Colon (tissue), 2 donors: ENCODE measurements at regions not wholly inside any gene's neighbourhood (a gene's known extent, or its start where the extent isn't known, plus 50 kb on each side); places are given as distances from the start of the nearest gene placed in this dataset.
"Not testable (repeated sequence)": the region's sequence is repeated elsewhere in the genome, so short reads cannot be mapped to it uniquely, and the experiment has no call there.

ENCODE experiments used
- FAIRE-seq: peaks from 2 replicates; lab custom pipeline; 2012; peaks lifted over from hg19 to GRCh38; lab: Jason Lieb, UNC
- donor health status: control.
- donor health status: control.

GRCh38 chr5:167351316-167351715, 940.1 kb upstream of the WWC1 start:
- FAIRE-seq: no peak

GRCh38 chr5:167352801-167353200, 938.6 kb upstream of the WWC1 start:
- no peak for FAIRE-seq

GRCh38 chr5:167355346-167355745, 936.1 kb upstream of the WWC1 start:
- no peak for FAIRE-seq

DNA sequence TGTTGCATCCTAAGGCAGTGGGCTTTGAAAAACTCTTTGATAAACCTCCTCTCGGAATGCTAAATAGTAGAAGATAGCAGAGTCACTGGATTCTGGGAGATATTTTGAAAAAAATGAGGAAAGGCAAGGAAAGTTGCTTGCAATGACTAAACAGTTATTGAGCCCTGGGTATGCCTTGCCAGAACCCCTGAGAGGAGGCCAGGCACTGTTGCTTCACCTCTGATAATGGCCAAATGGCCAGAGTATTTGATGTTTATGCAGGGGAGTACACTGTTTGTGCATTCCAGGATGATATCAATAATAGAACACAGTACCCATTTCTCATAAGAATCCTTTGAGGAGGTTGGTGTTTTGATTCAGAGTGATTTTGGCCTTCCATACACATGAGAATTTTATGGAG, 935.1 kb upstream of the WWC1 start:
- no peak for FAIRE-seq

DNA sequence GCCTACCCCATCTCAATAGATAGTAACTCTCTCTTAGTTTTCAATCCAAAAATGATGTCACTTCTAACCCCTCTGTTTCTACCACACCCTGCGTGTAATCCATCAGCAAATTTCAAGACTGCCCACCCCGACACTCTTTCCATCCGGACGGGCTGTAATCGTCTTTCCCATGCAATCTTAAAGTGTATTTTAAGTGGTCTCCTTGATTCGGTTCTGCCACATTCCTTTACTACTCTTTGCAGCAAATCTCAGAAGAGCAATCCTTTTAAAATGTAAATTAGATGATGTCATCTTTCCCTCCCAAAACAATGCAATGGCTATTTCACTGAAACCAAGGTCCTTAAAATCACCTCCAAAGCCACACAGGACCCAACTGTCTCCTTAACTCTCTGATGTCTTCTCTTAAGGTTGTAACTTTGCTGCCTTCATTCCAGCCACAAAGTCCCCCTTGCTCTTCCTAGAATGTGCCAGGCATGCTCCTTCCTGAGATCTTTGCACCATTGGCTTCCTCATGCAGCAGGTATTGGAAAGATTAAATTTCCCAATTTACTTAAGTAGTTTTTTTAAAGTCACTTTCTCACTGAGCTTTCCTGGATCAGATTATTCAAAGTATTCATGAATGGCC, 932.5 kb upstream of the WWC1 start:
- FAIRE-seq: no peak

- FAIRE-seq: no peak
These were observed 929.6 kb upstream of the WWC1 start for GRCh38 chr5:167361795-167362194.

DNA sequence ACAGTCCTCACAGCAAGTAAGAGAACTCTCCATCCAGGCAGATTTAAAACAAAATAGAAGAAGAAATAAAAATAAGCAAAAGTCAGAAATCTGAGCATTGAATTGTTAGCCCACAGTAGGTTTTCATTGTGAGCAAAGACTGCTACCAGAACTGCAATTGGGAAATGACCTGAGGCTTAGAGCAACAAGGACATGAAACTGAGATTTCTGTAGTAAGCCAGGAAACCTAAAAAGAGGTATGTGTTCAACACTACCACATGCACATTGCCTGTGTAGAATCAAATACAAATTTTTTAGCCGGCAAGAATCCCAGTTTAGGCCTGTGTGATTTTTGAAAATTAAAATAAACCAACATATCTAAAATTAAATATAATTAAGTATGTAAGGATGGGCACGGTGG, 928.4 kb upstream of the WWC1 start:
- no peak for FAIRE-seq

DNA sequence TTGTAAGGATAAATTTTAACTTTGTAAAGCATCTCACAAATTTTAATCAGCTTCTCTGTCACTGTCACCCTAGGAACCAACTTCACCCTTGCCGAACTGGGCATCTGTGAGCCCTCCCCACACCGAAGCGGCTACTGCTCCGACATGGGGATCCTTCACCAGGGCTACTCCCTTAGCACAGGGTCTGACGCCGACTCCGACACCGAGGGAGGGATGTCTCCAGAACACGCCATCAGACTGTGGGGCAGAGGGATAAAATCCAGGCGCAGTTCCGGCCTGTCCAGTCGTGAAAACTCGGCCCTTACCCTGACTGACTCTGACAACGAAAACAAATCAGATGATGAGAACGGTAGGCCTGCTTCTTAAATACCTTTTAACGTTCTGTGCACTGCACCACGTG, 916.3 kb upstream of the WWC1 start:
- no peak for FAIRE-seq

DNA sequence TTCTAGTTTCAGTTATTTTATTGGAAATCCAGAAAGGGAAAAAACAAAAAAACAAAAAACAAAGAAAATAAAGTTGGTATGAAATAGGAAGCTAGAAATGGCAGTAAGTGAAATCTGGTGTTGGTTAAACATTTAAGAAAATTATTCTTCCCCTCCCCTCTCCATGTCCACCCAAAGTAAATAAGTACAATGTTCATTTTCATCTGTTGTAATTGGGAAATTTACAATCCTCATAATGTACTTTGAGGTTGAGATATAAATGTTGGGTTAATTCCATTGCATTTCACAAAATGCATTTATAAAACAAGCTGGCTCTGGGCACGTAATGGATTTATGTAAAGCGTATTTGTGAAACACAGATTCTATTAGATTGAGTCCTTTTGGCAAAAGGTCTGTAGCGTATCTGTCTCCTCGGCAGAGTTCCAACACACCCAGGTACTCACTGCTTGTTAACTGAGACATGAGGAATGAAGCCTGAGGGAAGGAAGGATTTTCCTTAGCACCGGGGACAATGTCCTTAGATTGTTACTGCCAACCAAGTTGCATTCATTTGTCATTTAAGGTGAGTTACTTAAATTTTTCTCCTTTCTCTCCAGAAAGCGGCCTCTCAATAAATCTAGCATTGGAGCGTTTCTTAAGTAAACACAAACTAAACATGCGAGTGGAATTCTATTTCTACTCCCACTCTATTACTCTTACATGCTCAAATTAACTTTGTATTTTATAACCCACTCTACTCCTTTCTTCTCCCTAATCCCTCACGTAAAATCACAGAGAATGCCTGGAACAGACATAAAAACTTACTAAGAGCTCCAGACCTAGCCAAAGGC, 912.3 kb upstream of the WWC1 start:
- FAIRE-seq: no peak

DNA sequence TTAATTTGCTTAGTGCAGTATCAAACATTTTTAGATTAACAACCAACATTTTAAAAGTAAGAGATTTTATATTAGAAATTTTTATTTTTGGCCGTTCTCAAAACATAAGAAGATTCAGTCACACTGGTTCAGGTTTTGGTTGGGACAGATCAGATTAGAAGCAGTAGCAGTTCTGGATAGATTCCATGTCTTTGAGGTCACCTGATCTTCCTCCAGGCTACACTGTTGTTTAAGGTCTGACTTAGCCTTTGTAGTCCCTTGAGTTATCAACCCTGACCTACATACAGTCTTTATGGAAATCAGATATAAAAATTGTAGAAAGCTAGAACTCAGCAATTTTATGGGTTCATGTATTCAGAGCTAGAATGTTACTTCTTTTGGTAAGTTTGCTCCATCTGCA, 910.0 kb upstream of the WWC1 start:
- FAIRE-seq: no peak

GRCh38 chr5:167389537-167389936, 901.9 kb upstream of the WWC1 start:
- no peak for FAIRE-seq

GRCh38 chr5:167391286-167391685, 900.2 kb upstream of the WWC1 start:
- not testable (repeated sequence) for FAIRE-seq

DNA sequence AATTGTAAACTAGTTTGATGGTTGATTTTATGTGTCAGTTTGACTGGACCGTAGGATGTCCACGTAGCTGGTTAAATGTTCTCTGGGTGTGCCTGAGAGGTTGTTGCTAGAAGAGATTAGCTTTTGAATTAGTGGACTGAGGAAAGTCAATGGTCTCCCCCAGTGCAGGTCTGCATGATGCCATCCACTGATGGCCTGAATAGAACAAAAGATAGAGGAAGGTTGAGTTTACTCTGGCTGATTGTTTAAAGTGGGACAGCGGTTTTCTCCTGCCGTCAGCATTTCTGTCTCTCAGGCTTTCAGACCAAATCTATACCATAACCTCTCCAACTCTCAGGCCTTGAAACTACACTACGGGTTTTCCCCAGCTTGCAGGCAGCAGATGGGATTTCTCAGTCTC, 899.2 kb upstream of the WWC1 start:
- FAIRE-seq: no peak

- no peak for FAIRE-seq
These were observed 898.1 kb upstream of the WWC1 start for GRCh38 chr5:167393358-167393757.

DNA sequence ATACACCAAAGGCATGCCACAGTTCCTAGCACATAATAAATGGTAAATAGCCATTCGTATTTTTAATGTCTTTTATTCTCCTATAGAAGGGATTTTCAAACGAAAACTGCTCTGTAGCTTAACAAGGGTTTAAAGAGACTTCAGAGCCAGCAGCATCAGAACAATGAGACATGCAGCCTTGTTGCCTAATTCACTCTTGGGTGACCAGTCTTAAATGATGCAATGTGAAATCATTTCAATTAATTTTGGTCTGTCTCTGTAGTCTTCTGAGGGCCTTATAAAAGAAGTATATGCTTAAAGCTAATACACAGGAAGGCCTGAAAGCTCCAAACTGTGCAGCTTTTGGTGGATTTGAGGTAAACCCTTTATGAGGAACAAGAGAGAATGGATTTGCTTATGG, 888.8 kb upstream of the WWC1 start:
- no peak for FAIRE-seq

- FAIRE-seq: no peak
These were observed 884.9 kb upstream of the WWC1 start for GRCh38 chr5:167406513-167406912.

DNA sequence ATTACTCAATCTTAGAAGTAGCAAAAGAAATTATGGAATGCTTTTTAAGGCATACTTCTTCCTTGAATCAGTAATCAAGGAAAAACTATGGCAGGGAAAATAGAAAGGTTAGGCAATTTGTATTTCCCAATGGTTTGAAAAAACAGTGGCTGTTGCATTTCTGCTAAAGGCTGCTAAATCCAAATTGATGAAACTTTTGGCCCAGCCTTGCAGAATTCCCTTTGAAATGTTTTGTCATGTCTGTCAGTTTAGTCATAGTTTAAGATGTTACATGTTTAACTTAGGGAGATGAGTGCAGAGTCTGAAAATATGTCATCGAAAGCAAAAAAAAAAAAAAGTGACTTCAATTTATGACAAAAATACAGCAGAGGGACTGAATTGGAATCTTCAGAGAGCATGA, 878.9 kb upstream of the WWC1 start:
- no peak for FAIRE-seq

DNA sequence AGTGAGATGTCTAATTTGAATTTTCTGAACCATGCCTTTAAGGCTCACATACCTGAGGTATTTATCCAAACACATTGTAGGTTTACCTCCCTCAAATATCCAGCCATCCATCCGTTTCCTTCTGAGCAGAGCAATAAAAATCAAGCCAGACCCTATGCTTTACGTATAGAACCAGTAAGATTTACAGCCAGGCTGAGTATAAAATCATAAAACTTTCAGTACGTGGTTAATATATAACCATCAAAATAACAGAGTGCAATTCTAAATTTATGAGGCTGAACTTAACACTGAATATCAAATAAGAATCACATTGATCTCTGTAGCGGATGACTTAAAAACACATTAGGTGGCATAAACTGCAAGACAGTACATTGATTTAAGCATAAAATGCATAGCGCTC, 877.9 kb upstream of the WWC1 start:
- FAIRE-seq: no peak

DNA sequence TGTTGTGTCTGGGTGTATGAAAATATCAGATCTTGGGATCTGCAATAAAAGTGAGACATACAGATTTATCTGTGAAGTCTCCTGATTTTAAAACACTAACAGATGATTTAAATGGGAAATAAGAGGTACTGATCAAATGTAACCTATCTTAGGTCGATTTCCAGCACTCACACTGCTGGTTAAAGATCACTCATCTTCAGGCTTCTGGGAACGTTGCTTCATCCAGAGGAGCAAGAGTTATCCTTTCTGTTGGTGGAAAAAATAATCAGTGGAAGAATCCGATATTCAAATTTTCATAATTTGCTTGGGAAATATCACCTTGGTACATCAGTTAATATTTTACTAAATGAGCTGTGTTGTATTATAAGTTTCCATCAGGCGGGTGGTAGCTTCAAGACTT, 876.8 kb upstream of the WWC1 start:
- FAIRE-seq: no peak

DNA sequence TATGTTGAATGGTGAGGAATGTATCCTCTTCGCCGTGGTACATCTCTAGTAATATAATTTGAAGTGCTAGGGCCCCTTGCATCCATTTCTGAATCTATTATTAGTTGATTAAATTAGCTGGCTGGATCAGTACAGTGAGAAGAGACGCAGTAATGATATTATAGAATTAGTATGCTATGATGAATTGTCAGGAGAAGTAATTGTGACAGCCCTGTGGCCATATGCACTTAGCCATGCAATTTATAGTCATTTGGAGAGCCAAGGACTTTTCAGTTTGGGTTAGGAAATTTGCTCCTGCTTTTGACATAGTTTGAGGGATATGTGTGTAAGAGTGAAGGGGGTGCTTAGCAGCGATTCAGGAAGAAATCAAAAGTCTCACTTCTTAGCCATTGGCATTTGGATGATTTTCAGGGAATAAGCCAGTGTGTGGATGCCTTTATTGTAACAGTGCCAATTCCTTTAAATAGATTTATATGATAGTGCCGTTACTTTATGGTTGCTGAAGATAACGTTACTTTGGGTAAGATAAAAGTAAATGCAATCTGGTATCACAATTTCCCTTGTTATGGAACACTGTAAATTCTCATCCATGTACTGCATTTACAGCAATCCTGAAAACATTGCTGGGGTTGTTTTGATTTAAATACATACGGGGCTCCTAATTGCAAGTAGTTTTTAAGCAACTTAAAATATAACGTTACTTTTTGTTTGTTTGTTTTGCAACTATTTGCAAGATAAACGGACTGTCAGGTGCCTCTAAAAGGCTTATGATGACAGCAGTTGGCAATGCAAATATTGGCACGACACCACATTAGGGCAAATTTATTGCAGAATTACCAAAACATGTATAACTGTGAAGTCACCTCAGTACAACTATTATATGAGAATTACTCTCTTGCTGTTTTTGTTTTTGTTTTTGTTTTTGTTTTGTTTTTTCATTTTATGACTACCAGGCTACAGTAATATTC, 875.4 kb upstream of the WWC1 start:
- no peak for FAIRE-seq

DNA sequence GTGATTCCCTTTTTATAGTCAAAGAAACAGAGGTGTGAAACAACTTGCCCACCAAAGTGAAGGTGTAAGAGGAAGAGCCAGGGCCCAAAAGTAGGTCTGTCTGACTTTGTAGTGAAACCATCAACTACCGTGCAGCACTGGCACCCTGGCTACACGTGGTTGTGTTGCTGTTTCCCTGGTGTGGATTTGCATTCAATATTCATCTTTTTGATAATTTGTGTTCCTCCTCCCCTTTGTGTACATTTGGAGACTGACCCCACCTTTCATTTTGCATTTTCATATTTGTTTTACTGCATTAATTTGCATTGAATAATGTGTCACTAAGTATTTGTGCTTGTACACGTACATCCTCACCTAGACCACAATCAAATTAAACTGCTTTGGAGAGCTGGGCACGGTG, 873.8 kb upstream of the WWC1 start:
- no peak for FAIRE-seq

DNA sequence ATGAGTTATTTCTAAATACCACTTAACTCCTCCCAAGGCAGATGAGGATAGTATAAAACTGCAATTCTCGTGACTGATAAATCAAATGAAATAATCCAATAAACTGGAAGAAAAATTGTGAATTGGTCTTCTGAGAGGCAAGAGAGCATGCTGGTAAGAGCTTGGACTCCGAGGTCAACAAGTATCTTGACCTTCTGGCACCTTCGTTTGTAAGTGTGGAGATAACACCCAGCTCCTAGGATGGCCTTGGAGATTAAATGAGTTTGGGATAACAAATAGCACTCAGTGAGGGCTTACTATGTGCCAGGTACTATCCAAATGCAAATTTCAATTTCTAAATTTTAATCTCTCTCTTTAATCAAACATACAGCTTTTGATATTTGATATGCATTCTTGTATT, 866.3 kb upstream of the WWC1 start:
- FAIRE-seq: no peak

- FAIRE-seq: no peak
These were observed 864.9 kb upstream of the WWC1 start for GRCh38 chr5:167426501-167426900.
